OCI-LY3 (cell line): ENCODE measurements at regions not wholly inside any gene's neighbourhood (a gene's known extent, or its start where the extent isn't known, plus 50 kb on each side); places are given as distances from the start of the nearest gene placed in this dataset.

ENCODE experiments used
- H2AFZ ChIP-seq: fragments of 200-600, 300-600 bp; shearing (Covaris generic); 2 replicates; pipeline ENCODE4 v1.6.0; 2014; ENCODE audit warnings: antibody characterized with exemption, low read depth, low read length
- H3K27ac ChIP-seq: fragments of 200-600, 300-600 bp; sonication (generic); 2 replicates; pipeline ENCODE4 v1.5.1; 2014; ENCODE audit warnings: mild to moderate bottlenecking, low read length, moderate library complexity, mixed read lengths
- H3K27me3 ChIP-seq: fragments of 200-600, 300-600 bp; sonication (generic); 2 replicates; pipeline ENCODE4 v1.6.1; 2014; ENCODE audit warnings: low read depth, low read length, mixed read lengths
- H3K36me3 ChIP-seq: fragments of 200-600, 300-600 bp; sonication (generic); replicated peaks from 2 replicates; pipeline ENCODE3; 2014; ENCODE audit warnings: low read depth, low read length, mixed read lengths
- H3K4me1 ChIP-seq: fragments of 300-600, 200-600 bp; sonication (generic); 2 replicates; pipeline ENCODE4 v1.6.1; 2014; ENCODE audit warnings: low read length, mixed read lengths
- H3K4me2 ChIP-seq: fragments of 200-600, 300-600 bp; sonication (generic); 2 replicates; pipeline ENCODE4 v1.6.1; 2014; ENCODE audit warnings: low read length, mixed read lengths
- H3K4me3 ChIP-seq: fragments of 300-600, 200-600 bp; sonication (generic); 2 replicates; pipeline ENCODE4 v1.5.1; 2014; ENCODE audit warnings: antibody characterized with exemption, mild to moderate bottlenecking, low read length, moderate library complexity
- H3K79me2 ChIP-seq: fragments of 300-600, 200-600 bp; shearing (Covaris generic); 2 replicates; pipeline ENCODE4 v1.6.1; 2014; ENCODE audit warnings: mild to moderate bottlenecking, low read length, mixed read lengths
- H3K9ac ChIP-seq: fragments of 300-600, 200-600 bp; shearing (Covaris generic); 2 replicates; pipeline ENCODE4 v1.6.0; 2014; ENCODE audit warnings: mild to moderate bottlenecking, low read length, moderate library complexity
- H3K9me3 ChIP-seq: fragments of 200-600, 300-600 bp; shearing (Covaris generic); 2 replicates; pipeline ENCODE4 v1.6.1; 2014; ENCODE audit warnings: low read length, mixed read lengths; ENCODE audit not compliant: insufficient read depth
- H4K20me1 ChIP-seq: fragments of 200-600, 300-600 bp; sonication (generic); 2 replicates; pipeline ENCODE4 v1.6.1; 2016; ENCODE audit warnings: low read length, mixed read lengths; ENCODE audit not compliant: insufficient read depth
- CTCF ChIP-seq: fragments of 200-600, 300-600 bp; sonication (generic); IDR thresholded peaks from 2 replicates; pipeline ENCODE4 v1.5.1; 2014; ENCODE audit warnings: antibody characterized with exemption, low read length, low read depth
- EZH2phosphoT487 ChIP-seq: fragments of 200-600 bp; shearing (Covaris generic); IDR thresholded peaks from 2 replicates; pipeline ENCODE4 v1.6.1; 2018; ENCODE audit warnings: antibody characterized with exemption, mixed run types, low read depth

GRCh38 chr1:193657552-193657951 is 471.1 kb upstream of the B3GALT2 start:
- peaks cover 14% of the 10 kb centered on the region; the same call in 1 of the 2 replicates for H3K9me3 ChIP-seq
- TF ChIP-seq CTCF: no peak
- TF ChIP-seq EZH2phosphoT487: no peak
- H3K27ac ChIP-seq: no peak overlapping the region
- no peaks in the 10 kb centered on the region for H3K27me3 ChIP-seq
- H3K79me2 ChIP-seq: no peaks in the 10 kb centered on the region
- no peaks in the 10 kb centered on the region for H4K20me1 ChIP-seq
- no peak overlapping the region for H3K4me2 ChIP-seq
- no peaks in the 10 kb centered on the region for H3K4me1 ChIP-seq
- H2AFZ ChIP-seq: no peak overlapping the region
- no peak overlapping the region for H3K9ac ChIP-seq
- H3K36me3 ChIP-seq: no peaks in the 10 kb centered on the region
- H3K4me3 ChIP-seq: no peak overlapping the region

- no peak overlapping the region for H3K9ac ChIP-seq
- TF ChIP-seq CTCF: no peak
- no peak for TF ChIP-seq EZH2phosphoT487
Observed at GRCh38 chr1:193656841-193657240, 470.4 kb upstream of the B3GALT2 start.

GRCh38 chr1:193654951-193655735 is 468.7 kb upstream of the B3GALT2 start:
- no peak overlapping the region for H3K9ac ChIP-seq
- no peaks in the 10 kb centered on the region for H3K4me1 ChIP-seq
- TF ChIP-seq CTCF (no peak), EZH2phosphoT487 (no peak)
- H3K4me2 ChIP-seq: no peak overlapping the region
- H3K4me3 ChIP-seq: no peak overlapping the region
- no peak overlapping the region for H3K27ac ChIP-seq
- H3K27me3 ChIP-seq: no peaks in the 10 kb centered on the region
- no peaks in the 10 kb centered on the region for H4K20me1 ChIP-seq
- H3K79me2 ChIP-seq: no peaks in the 10 kb centered on the region
- H3K9me3 ChIP-seq: peaks cover 14% of the 10 kb centered on the region; the same call in 1 of the 2 replicates
- no peaks in the 10 kb centered on the region for H3K36me3 ChIP-seq
- no peak overlapping the region for H2AFZ ChIP-seq

More at GRCh38 chr1:193656841-193657240, 470.4 kb upstream of the B3GALT2 start:
- H4K20me1 ChIP-seq: no peaks in the 10 kb centered on the region
- no peaks in the 10 kb centered on the region for H3K36me3 ChIP-seq
- no peaks in the 10 kb centered on the region for H3K27me3 ChIP-seq
- H3K4me2 ChIP-seq: no peak overlapping the region
- no peak overlapping the region for H3K27ac ChIP-seq
- H3K9me3 ChIP-seq: peaks cover 14% of the 10 kb centered on the region; the same call in 1 of the 2 replicates
- H3K4me3 ChIP-seq: no peak overlapping the region
- no peaks in the 10 kb centered on the region for H3K79me2 ChIP-seq
- H2AFZ ChIP-seq: no peak overlapping the region
- no peaks in the 10 kb centered on the region for H3K4me1 ChIP-seq

GRCh38 chr1:193649587-193649986 is 463.2 kb upstream of the B3GALT2 start:
- H3K79me2 ChIP-seq: no peaks in the 10 kb centered on the region
- H3K27me3 ChIP-seq: no peaks in the 10 kb centered on the region
- no peaks in the 10 kb centered on the region for H3K4me1 ChIP-seq
- no peaks in the 10 kb centered on the region for H4K20me1 ChIP-seq
- H3K9ac ChIP-seq: no peak overlapping the region
- H3K27ac ChIP-seq: no peak overlapping the region
- H3K36me3 ChIP-seq: no peaks in the 10 kb centered on the region
- H3K9me3 ChIP-seq: peaks cover 11% of the 10 kb centered on the region; the same call in 1 of the 2 replicates
- TF ChIP-seq EZH2phosphoT487: no peak
- TF ChIP-seq CTCF: no peak
- H3K4me3 ChIP-seq: no peak overlapping the region
- no peak overlapping the region for H2AFZ ChIP-seq
- no peak overlapping the region for H3K4me2 ChIP-seq
